GM23338 (cell line): ENCODE measurements at regions not wholly inside any gene's neighbourhood (a gene's known extent, or its start where the extent isn't known, plus 50 kb on each side); places are given as distances from the start of the nearest gene placed in this dataset.

Experiments
- CREB1 ChIP-seq: fragments of 250-450 bp; sonication (Bioruptor Pico); IDR thresholded peaks from 2 replicates; pipeline ENCODE4 v1.5.0; 2020; ENCODE audit warnings: low read depth, mild to moderate bottlenecking, moderate library complexity
- EZH2 ChIP-seq: fragments of 200-600 bp; sonication (generic); IDR thresholded peaks from one replicate; pipeline ENCODE4 v1.8.0; 2017; ENCODE audit warnings: antibody characterized with exemption, mild to moderate bottlenecking, low read depth; ENCODE audit not compliant: unreplicated experiment
- EZH2phosphoT487 ChIP-seq: fragments of 200-600 bp; sonication (generic); IDR thresholded peaks from one replicate; pipeline ENCODE4 v1.8.1; 2018; ENCODE audit warnings: antibody characterized with exemption; ENCODE audit not compliant: unreplicated experiment
- POLR2AphosphoS5 ChIP-seq: IDR thresholded peaks from 2 replicates; pipeline ENCODE4 v1.6.1; 2016; ENCODE audit warnings: antibody characterized with exemption, low read depth
- STAT1 ChIP-seq: IDR thresholded peaks from one replicate; pipeline ENCODE4 v1.6.1; 2016; ENCODE audit warnings: antibody characterized with exemption; ENCODE audit not compliant: unreplicated experiment
- ZNF331 ChIP-seq: fragments of 250-450 bp; sonication (Bioruptor Pico); IDR thresholded peaks from 2 replicates; pipeline ENCODE4 v1.5.0; 2020; ENCODE audit warnings: low read depth, mild to moderate bottlenecking, moderate library complexity
- TF ChIP-seq, protein P1 (sequence below), 2 experiments: fragments of 200-600 bp in 1 of 2; sonication (generic) in 1 of 2; conservative IDR thresholded peaks; 2 replicates each; pipeline versions ENCODE4 v1.5.1 to v1.6.1; 2016 to 2017; ENCODE audit warnings: antibody characterized with exemption in 2 of 2, low read depth in 2 of 2, mild to moderate bottlenecking in 2 of 2, moderate library complexity in 1 of 2
- TF ChIP-seq, protein P2 (sequence below): IDR thresholded peaks from one replicate; pipeline ENCODE4 v1.6.1; 2018; ENCODE audit warnings: antibody characterized with exemption; ENCODE audit not compliant: unreplicated experiment
- TF ChIP-seq, protein P3 (sequence below): IDR thresholded peaks from 2 replicates; pipeline ENCODE4 v1.6.1; 2016; ENCODE audit warnings: antibody characterized with exemption

DNA sequence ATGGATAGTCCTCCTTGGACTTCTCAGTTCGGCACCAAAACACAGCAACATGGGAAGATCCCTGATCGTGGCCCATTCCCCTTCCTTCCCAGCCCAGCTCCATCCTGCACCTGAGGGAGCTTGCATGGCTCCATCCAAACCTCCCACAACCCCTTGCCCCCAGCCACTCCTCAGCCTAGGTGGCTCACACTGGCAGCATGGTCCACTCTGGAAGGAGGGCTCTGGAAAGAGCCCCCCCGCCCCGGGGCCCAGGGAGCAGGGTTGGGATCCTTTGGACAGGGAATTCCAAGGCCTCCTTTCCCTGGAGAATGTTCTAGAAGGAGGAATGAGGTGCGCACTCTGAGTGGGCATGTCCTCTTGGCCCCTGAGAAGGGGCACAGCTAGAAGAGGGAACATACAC is 62.8 kb upstream of the ID2 start:
- TF ChIP-seq, protein P1, sequence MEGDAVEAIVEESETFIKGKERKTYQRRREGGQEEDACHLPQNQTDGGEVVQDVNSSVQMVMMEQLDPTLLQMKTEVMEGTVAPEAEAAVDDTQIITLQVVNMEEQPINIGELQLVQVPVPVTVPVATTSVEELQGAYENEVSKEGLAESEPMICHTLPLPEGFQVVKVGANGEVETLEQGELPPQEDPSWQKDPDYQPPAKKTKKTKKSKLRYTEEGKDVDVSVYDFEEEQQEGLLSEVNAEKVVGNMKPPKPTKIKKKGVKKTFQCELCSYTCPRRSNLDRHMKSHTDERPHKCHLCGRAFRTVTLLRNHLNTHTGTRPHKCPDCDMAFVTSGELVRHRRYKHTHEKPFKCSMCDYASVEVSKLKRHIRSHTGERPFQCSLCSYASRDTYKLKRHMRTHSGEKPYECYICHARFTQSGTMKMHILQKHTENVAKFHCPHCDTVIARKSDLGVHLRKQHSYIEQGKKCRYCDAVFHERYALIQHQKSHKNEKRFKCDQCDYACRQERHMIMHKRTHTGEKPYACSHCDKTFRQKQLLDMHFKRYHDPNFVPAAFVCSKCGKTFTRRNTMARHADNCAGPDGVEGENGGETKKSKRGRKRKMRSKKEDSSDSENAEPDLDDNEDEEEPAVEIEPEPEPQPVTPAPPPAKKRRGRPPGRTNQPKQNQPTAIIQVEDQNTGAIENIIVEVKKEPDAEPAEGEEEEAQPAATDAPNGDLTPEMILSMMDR (conservative IDR thresholded peaks at IDR 0.05; ENCODE audit: low read depth in 2 of 2): no peak
- no peak for TF ChIP-seq POLR2AphosphoS5
- TF ChIP-seq, protein P2, sequence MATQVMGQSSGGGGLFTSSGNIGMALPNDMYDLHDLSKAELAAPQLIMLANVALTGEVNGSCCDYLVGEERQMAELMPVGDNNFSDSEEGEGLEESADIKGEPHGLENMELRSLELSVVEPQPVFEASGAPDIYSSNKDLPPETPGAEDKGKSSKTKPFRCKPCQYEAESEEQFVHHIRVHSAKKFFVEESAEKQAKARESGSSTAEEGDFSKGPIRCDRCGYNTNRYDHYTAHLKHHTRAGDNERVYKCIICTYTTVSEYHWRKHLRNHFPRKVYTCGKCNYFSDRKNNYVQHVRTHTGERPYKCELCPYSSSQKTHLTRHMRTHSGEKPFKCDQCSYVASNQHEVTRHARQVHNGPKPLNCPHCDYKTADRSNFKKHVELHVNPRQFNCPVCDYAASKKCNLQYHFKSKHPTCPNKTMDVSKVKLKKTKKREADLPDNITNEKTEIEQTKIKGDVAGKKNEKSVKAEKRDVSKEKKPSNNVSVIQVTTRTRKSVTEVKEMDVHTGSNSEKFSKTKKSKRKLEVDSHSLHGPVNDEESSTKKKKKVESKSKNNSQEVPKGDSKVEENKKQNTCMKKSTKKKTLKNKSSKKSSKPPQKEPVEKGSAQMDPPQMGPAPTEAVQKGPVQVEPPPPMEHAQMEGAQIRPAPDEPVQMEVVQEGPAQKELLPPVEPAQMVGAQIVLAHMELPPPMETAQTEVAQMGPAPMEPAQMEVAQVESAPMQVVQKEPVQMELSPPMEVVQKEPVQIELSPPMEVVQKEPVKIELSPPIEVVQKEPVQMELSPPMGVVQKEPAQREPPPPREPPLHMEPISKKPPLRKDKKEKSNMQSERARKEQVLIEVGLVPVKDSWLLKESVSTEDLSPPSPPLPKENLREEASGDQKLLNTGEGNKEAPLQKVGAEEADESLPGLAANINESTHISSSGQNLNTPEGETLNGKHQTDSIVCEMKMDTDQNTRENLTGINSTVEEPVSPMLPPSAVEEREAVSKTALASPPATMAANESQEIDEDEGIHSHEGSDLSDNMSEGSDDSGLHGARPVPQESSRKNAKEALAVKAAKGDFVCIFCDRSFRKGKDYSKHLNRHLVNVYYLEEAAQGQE: no peak
- TF ChIP-seq CREB1 (CRISPR knock-in tag): no peak
- no peak for TF ChIP-seq EZH2
- TF ChIP-seq STAT1: no peak
- no peak for TF ChIP-seq EZH2phosphoT487
- TF ChIP-seq ZNF331 (CRISPR knock-in tag): no peak
- TF ChIP-seq, protein P3, sequence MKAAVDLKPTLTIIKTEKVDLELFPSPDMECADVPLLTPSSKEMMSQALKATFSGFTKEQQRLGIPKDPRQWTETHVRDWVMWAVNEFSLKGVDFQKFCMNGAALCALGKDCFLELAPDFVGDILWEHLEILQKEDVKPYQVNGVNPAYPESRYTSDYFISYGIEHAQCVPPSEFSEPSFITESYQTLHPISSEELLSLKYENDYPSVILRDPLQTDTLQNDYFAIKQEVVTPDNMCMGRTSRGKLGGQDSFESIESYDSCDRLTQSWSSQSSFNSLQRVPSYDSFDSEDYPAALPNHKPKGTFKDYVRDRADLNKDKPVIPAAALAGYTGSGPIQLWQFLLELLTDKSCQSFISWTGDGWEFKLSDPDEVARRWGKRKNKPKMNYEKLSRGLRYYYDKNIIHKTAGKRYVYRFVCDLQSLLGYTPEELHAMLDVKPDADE: no peak
